ENCODE measurements at regions not wholly inside any gene's neighbourhood (a gene's known extent, or its start where the extent isn't known, plus 50 kb on each side); places are given as distances from the start of the nearest gene placed in this dataset.
A peak's percentile ranks its signal among the peaks of the same experiment; 100 is the strongest.

DNA sequence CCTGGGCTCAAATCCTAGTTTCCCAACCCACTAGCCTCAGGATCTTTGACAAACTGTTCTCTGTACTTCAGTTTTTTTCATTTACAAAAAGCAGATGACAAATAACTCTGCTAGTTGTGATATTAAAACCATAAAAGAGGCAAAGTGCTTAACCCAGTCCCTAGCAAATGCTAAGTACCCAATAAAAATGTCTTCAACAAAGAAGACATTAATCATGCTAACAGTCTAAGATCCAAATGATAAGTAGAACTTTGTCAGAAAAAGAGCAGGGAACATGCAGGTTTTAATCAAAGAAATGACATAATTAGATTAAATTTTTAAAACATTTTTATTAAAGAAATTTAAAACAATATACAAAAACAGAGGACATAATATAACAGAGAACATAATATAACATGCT, 203.0 kb upstream of the ADRA1B start:
- no peak for DNase-seq

DNA sequence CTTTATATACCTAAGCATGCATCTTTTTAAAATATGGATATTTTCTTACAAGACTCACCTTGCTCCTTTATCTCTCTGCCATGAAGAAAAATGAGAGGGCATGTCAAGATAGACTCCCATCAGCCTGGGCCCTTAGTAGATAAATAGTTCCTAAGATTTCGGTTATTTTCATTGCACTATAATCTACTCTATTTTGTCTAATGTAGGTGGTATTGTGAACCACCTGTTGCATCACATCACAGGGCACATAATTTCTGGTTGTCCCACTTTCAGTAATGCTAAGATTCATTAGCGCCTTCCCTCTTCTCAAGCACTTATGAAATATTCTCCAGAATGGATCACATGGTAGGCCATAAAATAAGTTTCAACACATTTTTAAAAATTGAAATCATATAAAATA, 202.5 kb upstream of the ADRA1B start:
- no peak for DNase-seq

GRCh38 chr5:159725475-159725874, 190.8 kb upstream of the ADRA1B start:
- DNase-seq, result no peak

DNA sequence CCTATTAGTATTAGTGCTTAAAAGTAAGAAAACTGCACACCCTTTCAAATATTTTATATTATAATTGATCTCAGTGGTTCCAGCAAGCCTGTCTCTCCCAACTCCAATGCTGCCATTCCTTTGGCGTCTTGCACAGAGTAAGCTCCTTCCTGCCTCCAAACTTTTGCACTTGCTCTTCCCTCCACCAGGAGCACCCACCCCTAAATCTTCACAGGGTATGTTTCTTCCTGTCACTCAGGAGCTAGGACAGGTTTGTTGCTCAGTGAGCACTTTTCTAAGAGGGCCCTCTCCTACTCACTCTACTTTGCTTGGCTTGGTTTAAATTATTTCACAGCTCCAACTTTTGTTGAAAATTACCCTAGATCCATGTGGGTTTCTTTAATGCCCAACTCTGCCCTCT, 189.1 kb upstream of the ADRA1B start:
- no peak for DNase-seq

DNA sequence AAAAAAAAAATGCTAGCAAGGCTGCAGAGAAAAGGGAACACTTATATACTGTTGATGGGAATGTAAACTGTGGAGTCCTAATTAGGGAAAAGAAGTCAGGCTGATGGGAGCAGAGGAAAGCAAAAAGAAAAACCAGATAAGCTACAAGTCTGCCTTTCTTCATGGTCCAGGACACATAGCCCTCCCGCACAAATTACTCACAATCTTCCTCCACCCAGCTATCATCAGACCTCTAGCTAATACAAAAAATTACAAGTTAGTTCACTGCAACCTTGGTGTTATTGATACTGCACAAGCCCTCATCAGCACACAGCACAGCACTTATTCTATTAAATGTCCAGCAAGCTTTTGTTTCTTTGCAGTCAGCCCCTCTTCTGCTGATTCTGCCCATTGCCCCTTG, 186.0 kb upstream of the ADRA1B start:
- no peak for DNase-seq

DNA sequence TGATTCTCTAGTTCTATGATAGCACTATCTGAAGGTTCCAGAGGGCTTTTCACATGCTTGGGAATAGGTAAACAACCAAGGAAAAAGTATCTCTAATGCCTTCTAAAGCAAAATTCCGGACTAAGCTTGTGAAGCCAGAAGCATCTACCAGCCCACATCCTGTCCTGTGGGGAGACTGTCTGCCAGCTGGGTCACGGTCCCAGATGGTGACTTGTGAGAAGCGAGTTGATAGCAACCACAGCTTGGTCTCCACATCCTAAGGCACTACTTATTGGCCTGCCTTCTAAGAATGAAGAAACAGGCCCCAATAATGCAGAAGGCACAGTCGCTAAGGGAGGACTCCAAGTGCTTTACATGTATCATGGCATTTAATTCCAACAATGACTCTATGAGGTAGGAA, 184.1 kb upstream of the ADRA1B start:
- no peak for DNase-seq

DNA sequence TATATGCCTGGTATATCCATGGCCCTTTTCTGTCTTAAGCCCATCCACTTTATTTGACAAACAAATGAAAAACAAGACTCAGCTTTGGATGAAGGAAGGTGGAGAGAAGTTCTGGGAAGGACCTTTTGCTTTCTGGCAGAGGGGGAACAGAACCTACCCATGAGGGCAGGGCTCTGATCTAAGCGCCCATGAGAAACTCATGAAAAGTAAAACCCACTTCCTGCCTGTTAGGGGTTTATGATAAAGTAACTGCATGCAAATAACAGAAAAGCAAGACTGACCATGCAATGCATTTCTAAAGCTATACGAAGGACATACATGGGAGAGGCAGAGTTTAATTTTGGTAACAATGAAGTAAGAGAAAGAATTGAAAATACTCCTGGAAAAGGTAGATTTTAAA, 181.9 kb upstream of the ADRA1B start:
- no peak for DNase-seq

DNA sequence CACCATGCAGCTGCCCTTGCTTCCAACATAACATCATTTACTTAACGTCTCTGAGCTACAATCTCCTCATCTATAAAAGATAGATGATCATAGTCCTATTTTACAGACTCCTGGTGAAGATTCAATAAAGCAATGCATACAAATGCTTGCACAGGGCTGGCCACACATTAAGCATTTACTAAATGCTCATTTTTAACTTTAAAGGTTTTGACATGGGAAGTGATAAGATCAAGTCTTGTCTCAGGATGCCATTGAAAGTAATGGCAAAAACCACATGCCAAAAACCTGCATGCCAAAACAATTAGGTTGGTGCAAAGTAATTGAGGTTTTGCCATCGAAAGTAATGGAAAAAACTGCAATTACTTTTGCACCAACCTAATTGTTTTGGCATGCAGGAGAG, 181.2 kb upstream of the ADRA1B start:
- no peak for DNase-seq

- no peak for DNase-seq
Measured at GRCh38 chr5:159735749-159736660, 180.3 kb upstream of the ADRA1B start.

DNA sequence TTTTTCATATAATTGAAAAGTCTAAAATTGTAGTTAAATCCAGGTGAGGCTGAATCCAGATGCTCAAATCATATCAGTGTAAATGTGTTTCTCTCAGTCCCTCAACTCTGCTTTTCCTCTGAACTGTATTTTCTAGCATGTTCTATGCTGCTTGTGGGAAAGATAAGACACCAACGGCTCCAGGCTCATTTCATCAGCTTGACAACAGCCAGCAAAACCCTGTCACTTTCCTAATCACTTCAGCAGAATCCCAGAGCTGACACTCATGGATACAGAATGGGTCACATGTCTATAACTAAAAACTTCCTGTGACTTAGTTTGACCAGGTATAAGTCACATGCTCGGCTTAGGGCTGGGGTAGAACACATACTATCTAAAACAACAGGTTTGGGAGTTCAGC, 179.4 kb upstream of the ADRA1B start:
- DNase-seq, result no peak

DNA sequence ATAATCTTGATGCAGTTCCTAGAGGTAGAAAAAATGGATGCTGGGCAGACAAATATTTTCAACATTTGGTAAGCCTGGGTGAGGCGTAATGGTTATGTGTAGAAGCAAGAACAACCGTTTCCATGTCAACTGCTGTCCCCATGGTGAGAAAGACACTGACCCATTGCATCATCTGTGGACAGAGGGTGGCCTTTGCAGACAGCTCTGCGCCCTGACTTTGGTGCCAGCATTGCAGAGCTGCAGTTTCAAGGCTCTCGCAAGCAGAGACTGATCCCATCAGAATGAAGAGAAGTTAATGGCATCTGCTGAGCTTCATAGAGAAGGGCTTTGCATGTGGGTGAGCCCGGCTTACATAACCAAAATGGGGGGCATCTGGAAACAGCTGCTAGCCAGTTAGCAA, 179.0 kb upstream of the ADRA1B start:
- DNase-seq, result no peak

DNA sequence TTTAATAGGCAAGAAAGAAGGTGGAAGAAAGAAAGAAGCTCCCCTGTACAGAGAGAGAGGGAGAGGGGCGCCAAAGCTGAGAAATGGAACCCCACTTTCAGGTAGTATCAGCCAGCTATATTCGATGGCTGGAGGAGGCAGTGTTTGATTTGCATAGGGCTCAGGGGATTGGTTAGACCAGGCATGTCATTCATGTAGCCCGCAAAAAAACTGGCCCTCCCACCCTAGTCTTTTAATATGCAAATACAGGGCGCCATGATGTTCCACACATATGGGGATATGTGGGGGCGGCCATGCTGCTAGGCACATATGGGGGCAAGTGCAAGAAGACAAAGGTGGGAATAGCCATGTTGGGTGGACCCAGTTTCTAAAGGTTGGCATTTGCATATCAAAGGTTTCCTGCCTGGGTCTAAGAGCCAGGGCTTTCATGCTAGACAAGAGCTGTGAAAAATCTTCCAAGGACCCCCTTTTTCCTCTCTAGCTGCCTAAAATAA, 174.4 kb upstream of the ADRA1B start:
- no peak for DNase-seq

GRCh38 chr5:159743234-159743633, 173.0 kb upstream of the ADRA1B start:
- DNase-seq, result no peak

DNA sequence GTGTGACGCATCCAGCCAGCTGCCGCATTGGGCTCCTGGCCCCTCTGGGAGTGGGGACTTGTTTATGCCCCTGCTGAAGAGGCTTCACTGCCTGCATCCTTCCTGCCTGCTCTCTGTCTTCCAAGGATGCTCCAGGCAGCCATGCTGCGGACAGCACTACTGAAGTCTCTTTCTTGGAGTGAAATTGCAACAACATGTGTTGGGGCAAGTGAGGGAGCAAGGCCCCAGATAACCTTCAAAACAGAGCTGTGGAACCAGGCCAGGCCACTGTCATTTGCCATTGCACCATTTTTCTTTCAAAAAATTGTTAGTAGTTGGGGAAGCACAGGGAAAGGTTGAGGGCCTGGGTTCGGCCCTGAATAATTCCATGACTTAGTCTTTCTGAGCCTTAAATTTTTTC, 169.6 kb upstream of the ADRA1B start:
- no peak for DNase-seq

DNA sequence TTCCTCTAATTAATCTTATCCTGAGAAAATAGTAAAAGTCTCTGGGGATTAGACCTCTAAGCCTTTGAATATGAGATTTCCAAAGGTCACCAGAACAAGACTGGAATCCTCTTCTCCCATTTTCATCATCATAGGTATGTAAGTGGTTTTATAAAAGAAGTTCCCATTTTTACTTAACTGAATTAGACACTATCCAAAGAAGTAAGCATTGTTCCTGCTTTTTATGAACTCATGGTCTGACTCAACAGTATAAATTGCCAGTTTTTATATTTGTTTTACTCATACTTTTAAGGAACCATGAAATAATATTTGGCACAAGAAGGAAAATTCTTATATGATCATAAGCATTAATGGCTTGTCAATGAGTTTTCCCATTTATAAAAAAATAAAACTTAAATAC, 167.1 kb upstream of the ADRA1B start:
- DNase-seq, result no peak

DNA sequence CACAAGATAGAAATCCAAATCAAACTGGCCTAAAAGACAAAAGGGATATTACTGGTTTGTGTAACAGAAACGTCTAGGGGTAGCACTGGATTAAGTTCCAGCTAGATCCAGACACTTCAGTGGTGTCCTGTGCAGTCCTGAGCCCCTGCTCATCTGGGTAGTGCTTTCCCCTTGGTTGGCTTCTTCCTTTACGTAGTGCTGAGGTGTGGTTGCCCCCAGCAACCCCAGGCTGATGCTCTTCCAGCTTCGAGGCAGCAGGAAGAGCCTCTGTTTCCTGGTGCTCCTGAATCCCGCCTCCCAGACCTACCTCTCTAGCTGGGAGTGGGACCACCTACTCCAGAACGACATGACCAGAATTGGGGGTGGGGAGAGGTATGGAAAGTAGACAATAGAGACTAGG, 166.1 kb upstream of the ADRA1B start:
- no peak for DNase-seq

DNA sequence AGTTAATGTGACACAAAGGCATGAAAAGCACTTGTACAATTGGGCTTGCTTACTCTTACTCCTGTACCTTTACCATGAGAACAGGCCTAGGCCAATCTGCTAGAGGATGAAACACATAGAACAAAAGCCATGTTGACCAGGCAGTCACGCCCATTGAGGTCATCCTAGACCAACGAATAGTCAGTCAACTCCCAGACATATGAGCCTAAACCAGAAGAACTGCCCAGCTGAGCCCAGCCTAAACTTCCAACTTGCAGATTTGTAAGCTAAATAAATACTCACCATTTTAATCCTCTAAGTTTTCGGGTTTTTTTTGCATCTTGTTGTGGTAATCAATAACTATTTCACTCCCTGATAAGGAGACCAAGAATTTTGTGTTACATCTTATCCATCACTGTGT, 164.8 kb upstream of the ADRA1B start:
- DNase-seq, result no peak

DNA sequence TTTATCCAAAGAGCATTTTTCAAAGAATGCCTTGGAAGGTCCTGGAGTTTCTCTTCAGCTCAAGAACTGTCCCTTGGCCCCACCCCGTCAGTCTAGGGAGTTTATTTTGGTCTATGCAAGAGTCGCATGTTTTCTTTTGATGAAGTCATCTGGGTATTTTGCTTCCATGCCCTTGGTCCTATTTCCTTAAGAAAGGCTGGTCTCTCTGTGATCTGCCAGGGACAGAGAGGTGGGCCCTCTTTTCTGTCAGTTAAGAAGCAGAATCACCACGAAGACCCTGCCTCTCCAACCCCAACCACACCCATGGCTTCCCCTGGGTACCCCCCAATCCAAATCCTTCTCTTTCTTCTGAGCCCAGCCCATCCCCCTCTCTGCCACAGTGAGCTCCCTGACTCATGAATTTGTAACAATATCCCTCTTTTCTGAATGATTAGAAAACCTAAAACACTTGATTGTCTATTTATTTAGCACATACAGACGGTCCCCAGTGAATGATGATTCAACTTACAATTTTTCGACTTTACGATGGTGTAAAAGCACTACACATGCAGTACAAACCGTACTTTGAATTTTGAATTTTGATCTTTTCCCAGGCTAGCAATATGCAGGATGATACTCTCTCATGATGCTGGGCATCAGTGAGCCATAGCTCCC, 163.5 kb upstream of the ADRA1B start:
- DNase-seq, result no peak

GRCh38 chr5:159758189-159758588, 158.1 kb upstream of the ADRA1B start:
- no peak for DNase-seq

DNA sequence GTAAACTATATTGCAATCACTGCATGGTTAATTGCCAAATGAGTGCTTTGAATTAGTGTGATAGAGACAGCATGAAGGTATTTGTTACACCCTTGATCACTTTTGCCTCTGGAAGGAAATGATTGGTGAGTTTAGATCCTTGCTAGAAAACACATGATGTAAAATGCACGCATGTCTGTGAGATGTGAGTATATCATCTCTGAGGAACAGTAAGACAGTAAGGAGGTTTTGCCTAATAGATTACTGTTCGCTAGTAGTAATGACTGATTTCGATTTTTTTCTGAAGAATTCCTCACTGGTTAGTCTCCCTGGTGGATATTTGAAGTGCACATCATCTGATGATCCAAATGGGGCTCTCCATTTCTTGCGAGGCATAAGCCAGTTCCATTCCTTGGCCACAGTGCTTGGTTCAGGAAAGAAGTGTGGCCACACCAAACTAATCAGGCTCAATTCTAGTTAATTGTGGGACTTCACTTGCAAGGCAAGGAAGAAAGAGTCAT, 156.4 kb upstream of the ADRA1B start:
- no peak for DNase-seq

GRCh38 chr5:159762921-159763320, 153.4 kb upstream of the ADRA1B start:
- DNase-seq, result no peak

GRCh38 chr5:159763562-159763961, 152.7 kb upstream of the ADRA1B start:
- DNase-seq, result no peak

GRCh38 chr5:159764283-159765134, 151.8 kb upstream of the ADRA1B start:
- peak; percentile 12 for DNase-seq

DNA sequence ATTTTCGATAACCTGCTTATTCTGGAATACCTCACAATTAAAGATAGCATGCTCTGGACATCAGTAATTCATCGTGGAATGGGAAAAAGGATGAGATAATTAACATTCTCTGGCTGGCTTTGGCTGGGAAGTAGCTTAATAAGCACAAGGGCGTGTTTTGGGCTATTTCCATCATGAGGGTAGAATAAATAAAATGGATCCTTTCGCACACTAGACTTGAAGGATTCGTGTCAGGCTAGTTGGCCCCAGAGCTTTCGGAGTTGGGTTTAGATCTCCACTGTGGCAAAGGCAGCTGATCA, 151.2 kb upstream of the ADRA1B start:
- DNase-seq, result no peak

Data from KG1 (cell line).